ENCODE measurements at regions not wholly inside any gene's neighbourhood (a gene's known extent, or its start where the extent isn't known, plus 50 kb on each side); places are given as distances from the start of the nearest gene placed in this dataset.

GRCh38 chr11:120023120-120023519 lies 114.8 kb downstream of the TRIM29 start:
- no peaks in the 10 kb centered on the region for H3K36me3 ChIP-seq (ENCODE audit: insufficient read depth, low read length)
- no peak for DNase-seq (ENCODE audit: low read depth, low spot score)
- no peak overlapping the region for H3K4me3 ChIP-seq
- no peak overlapping the region for H3K27ac ChIP-seq
- H3K9ac ChIP-seq (ENCODE audit: insufficient read length) = no peak overlapping the region
- TF ChIP-seq EZH2 (IDR thresholded peaks at IDR 0.05) (no peak), FOXP2 (optimal IDR thresholded peaks at IDR 0.05; ENCODE audit: control extremely low read depth, extremely low read length, insufficient read depth) (no peak), POLR2AphosphoS5 (IDR thresholded peaks at IDR 0.05; ENCODE audit: borderline replicate concordance, low read depth, low read length) (no peak)
- no peaks in the 10 kb centered on the region for H3K9me3 ChIP-seq (ENCODE audit: low read depth, low read length)

- Histone ChIP-seq H3K4me3 (no peak overlapping the region), H3K9me3 (ENCODE audit: low read depth, low read length) (no peaks in the 10 kb centered on the region), H3K36me3 (ENCODE audit: insufficient read depth, low read length) (no peaks in the 10 kb centered on the region), H3K9ac (ENCODE audit: insufficient read length) (no peak overlapping the region), H3K27ac (no peak overlapping the region)
- DNase-seq (ENCODE audit: low read depth, low spot score) = no peak
- TF ChIP-seq EZH2 (IDR thresholded peaks at IDR 0.05) = no peak
- no peak for TF ChIP-seq FOXP2 (optimal IDR thresholded peaks at IDR 0.05; ENCODE audit: control extremely low read depth, extremely low read length, insufficient read depth)
- no peak for TF ChIP-seq POLR2AphosphoS5 (IDR thresholded peaks at IDR 0.05; ENCODE audit: borderline replicate concordance, low read depth, low read length)
Observed at GRCh38 chr11:120022617-120023016, 115.3 kb downstream of the TRIM29 start.

GRCh38 chr11:120021978-120022377 lies 115.9 kb downstream of the TRIM29 start:
- DNase-seq (ENCODE audit: low read depth, low spot score) = no peak
- Histone ChIP-seq H3K9me3 (ENCODE audit: low read depth, low read length) (no peaks in the 10 kb centered on the region), H3K36me3 (ENCODE audit: insufficient read depth, low read length) (no peaks in the 10 kb centered on the region), H3K4me3 (no peak overlapping the region), H3K27ac (no peak overlapping the region), H3K9ac (ENCODE audit: insufficient read length) (no peak overlapping the region)
- TF ChIP-seq EZH2 (IDR thresholded peaks at IDR 0.05) (no peak), FOXP2 (optimal IDR thresholded peaks at IDR 0.05; ENCODE audit: control extremely low read depth, extremely low read length, insufficient read depth) (no peak), POLR2AphosphoS5 (IDR thresholded peaks at IDR 0.05; ENCODE audit: borderline replicate concordance, low read depth, low read length) (no peak)

- H3K9me3 ChIP-seq (ENCODE audit: low read depth, low read length) = no peaks in the 10 kb centered on the region
- no peak for DNase-seq (ENCODE audit: low read depth, low spot score)
- H3K9ac ChIP-seq (ENCODE audit: insufficient read length) = no peak overlapping the region
- no peak overlapping the region for H3K27ac ChIP-seq
- no peaks in the 10 kb centered on the region for H3K36me3 ChIP-seq (ENCODE audit: insufficient read depth, low read length)
- no peak overlapping the region for H3K4me3 ChIP-seq
- TF ChIP-seq POLR2AphosphoS5 (IDR thresholded peaks at IDR 0.05; ENCODE audit: borderline replicate concordance, low read depth, low read length) (no peak), EZH2 (IDR thresholded peaks at IDR 0.05) (no peak), FOXP2 (optimal IDR thresholded peaks at IDR 0.05; ENCODE audit: control extremely low read depth, extremely low read length, insufficient read depth) (no peak)
Observed at GRCh38 chr11:120021391-120021953, 116.4 kb downstream of the TRIM29 start.

GRCh38 chr11:120020981-120021380 lies 116.9 kb downstream of the TRIM29 start:
- H3K9me3 ChIP-seq (ENCODE audit: low read depth, low read length) = no peaks in the 10 kb centered on the region
- no peak for DNase-seq (ENCODE audit: low read depth, low spot score)
- no peak for TF ChIP-seq FOXP2 (optimal IDR thresholded peaks at IDR 0.05; ENCODE audit: control extremely low read depth, extremely low read length, insufficient read depth)
- no peak for TF ChIP-seq EZH2 (IDR thresholded peaks at IDR 0.05)
- TF ChIP-seq POLR2AphosphoS5 (IDR thresholded peaks at IDR 0.05; ENCODE audit: borderline replicate concordance, low read depth, low read length) = no peak
- no peak overlapping the region for H3K27ac ChIP-seq
- no peaks in the 10 kb centered on the region for H3K36me3 ChIP-seq (ENCODE audit: insufficient read depth, low read length)
- no peak overlapping the region for H3K4me3 ChIP-seq
- H3K9ac ChIP-seq (ENCODE audit: insufficient read length) = no peak overlapping the region

- DNase-seq (ENCODE audit: low read depth, low spot score) = no peak
- no peaks in the 10 kb centered on the region for H3K9me3 ChIP-seq (ENCODE audit: low read depth, low read length)
- H3K4me3 ChIP-seq = no peak overlapping the region
- no peak overlapping the region for H3K27ac ChIP-seq
- no peaks in the 10 kb centered on the region for H3K36me3 ChIP-seq (ENCODE audit: insufficient read depth, low read length)
- H3K9ac ChIP-seq (ENCODE audit: insufficient read length) = no peak overlapping the region
- no peak for TF ChIP-seq POLR2AphosphoS5 (IDR thresholded peaks at IDR 0.05; ENCODE audit: borderline replicate concordance, low read depth, low read length)
- no peak for TF ChIP-seq FOXP2 (optimal IDR thresholded peaks at IDR 0.05; ENCODE audit: control extremely low read depth, extremely low read length, insufficient read depth)
- TF ChIP-seq EZH2 (IDR thresholded peaks at IDR 0.05) = no peak
Observed at GRCh38 chr11:120020486-120020885, 117.4 kb downstream of the TRIM29 start.

GRCh38 chr11:120019191-120019590 lies 118.7 kb downstream of the TRIM29 start:
- Histone ChIP-seq H3K4me3 (no peak overlapping the region), H3K27ac (no peak overlapping the region), H3K9me3 (ENCODE audit: low read depth, low read length) (no peaks in the 10 kb centered on the region), H3K36me3 (ENCODE audit: insufficient read depth, low read length) (no peaks in the 10 kb centered on the region), H3K9ac (ENCODE audit: insufficient read length) (no peak overlapping the region)
- DNase-seq (ENCODE audit: low read depth, low spot score) = no peak
- TF ChIP-seq FOXP2 (optimal IDR thresholded peaks at IDR 0.05; ENCODE audit: control extremely low read depth, extremely low read length, insufficient read depth) (no peak), EZH2 (IDR thresholded peaks at IDR 0.05) (no peak)

GRCh38 chr11:120017582-120018150 lies 120.2 kb downstream of the TRIM29 start:
- H3K27ac ChIP-seq = no peak overlapping the region
- no peak overlapping the region for H3K9ac ChIP-seq (ENCODE audit: insufficient read length)
- no peak for TF ChIP-seq EZH2 (IDR thresholded peaks at IDR 0.05)
- TF ChIP-seq POLR2AphosphoS5 (IDR thresholded peaks at IDR 0.05; ENCODE audit: borderline replicate concordance, low read depth, low read length) = no peak
- no peak for TF ChIP-seq FOXP2 (optimal IDR thresholded peaks at IDR 0.05; ENCODE audit: control extremely low read depth, extremely low read length, insufficient read depth)
- no peaks in the 10 kb centered on the region for H3K9me3 ChIP-seq (ENCODE audit: low read depth, low read length)
- H3K36me3 ChIP-seq (ENCODE audit: insufficient read depth, low read length) = no peaks in the 10 kb centered on the region
- DNase-seq (ENCODE audit: low read depth, low spot score) = no peak
- no peak overlapping the region for H3K4me3 ChIP-seq

All from SK-N-MC (cell line).